Smooth muscle cell (in vitro differentiated cells): ENCODE measurements at regions not wholly inside any gene's neighbourhood (a gene's known extent, or its start where the extent isn't known, plus 50 kb on each side); places are given as distances from the start of the nearest gene placed in this dataset.

ENCODE experiments used
- DNase-seq: peaks from one replicate; lab custom pipeline; 2025; ENCODE audit not compliant: unreplicated experiment; lab: John Stamatoyannopoulos, UW
- H2AFZ ChIP-seq: fragments of 200-600 bp; sonication (generic); 2 replicates; pipeline ENCODE4 v1.6.0; 2016; ENCODE audit warnings: antibody characterized with exemption, low read depth, mild to moderate bottlenecking
- H3F3A ChIP-seq: fragments of 200-600 bp; sonication (generic); 2 replicates; pipeline ENCODE4 v1.6.0; 2017; ENCODE audit warnings: antibody characterized with exemption, low read depth
- H3K27ac ChIP-seq: fragments of 200-600 bp; sonication (generic); 2 replicates; pipeline ENCODE4 v1.5.1; 2016; ENCODE audit warnings: low read depth, mild to moderate bottlenecking
- H3K27me3 ChIP-seq: fragments of 200-600 bp; sonication (generic); 2 replicates; pipeline ENCODE4 v1.6.1; 2016; ENCODE audit warnings: low read depth, mild to moderate bottlenecking
- H3K36me3 ChIP-seq: fragments of 200-600 bp; sonication (generic); 2 replicates; pipeline ENCODE4 v1.5.1; 2016; ENCODE audit warnings: low read depth
- H3K4me1 ChIP-seq: fragments of 200-600 bp; sonication (generic); 2 replicates; pipeline ENCODE4 v1.5.1; 2016; ENCODE audit warnings: low read depth
- H3K4me2 ChIP-seq: fragments of 200-600 bp; sonication (generic); 2 replicates; pipeline ENCODE4 v1.6.0; 2016; ENCODE audit warnings: mild to moderate bottlenecking
- H3K4me3 ChIP-seq: fragments of 200-600 bp; sonication (generic); 2 replicates; pipeline ENCODE4 v1.5.1; 2016; ENCODE audit warnings: mild to moderate bottlenecking
- H3K79me2 ChIP-seq: fragments of 200-600 bp; sonication (generic); 2 replicates; pipeline ENCODE4 v1.6.0; 2016; ENCODE audit warnings: low read depth, mild to moderate bottlenecking
- H3K9ac ChIP-seq: fragments of 200-600 bp; sonication (generic); 2 replicates; pipeline ENCODE4 v1.6.0; 2016; ENCODE audit warnings: low read depth
- H3K9me3 ChIP-seq: fragments of 200-600 bp; sonication (generic); replicated peaks from 2 replicates; pipeline ENCODE4 v1.5.1; 2016; ENCODE audit warnings: low read depth
- H4K20me1 ChIP-seq: fragments of 200-600 bp; sonication (generic); 2 replicates; pipeline ENCODE4 v1.6.0; 2016; ENCODE audit warnings: low read depth
- CTCF ChIP-seq: fragments of 200-600 bp; sonication (generic); IDR thresholded peaks from 2 replicates; pipeline ENCODE4 v1.5.1; 2017; ENCODE audit warnings: borderline replicate concordance, mild to moderate bottlenecking, antibody characterized with exemption; ENCODE audit not compliant: insufficient read depth, poor library complexity, severe bottlenecking
- WGBS: methylation state at CpG from one replicate; pipeline ENCODE4 v1.1.7; 2016; ENCODE audit warnings: low lambda C conversion rate; 5-methylcytosine and 5-hydroxymethylcytosine counted together

GRCh38 chr13:106225126-106225525 lies 310.3 kb downstream of the EFNB2 start:
- Histone ChIP-seq H3K4me1 (no peaks in the 10 kb centered on the region), H3F3A (no peaks in the 10 kb centered on the region), H4K20me1 (no peaks in the 10 kb centered on the region), H3K27ac (no peak overlapping the region), H3K79me2 (no peaks in the 10 kb centered on the region), H3K4me2 (no peak overlapping the region), H3K4me3 (no peak overlapping the region), H3K9ac (no peak overlapping the region), H3K36me3 (no peaks in the 10 kb centered on the region), H2AFZ (no peak overlapping the region), H3K27me3 (no peaks in the 10 kb centered on the region), H3K9me3 (no peaks in the 10 kb centered on the region)
- no peak for TF ChIP-seq CTCF
- WGBS, result 90% methylated on average over 2 of the region's 2 CpGs
- DNase-seq, result no peak

GRCh38 chr13:106220211-106220610 lies 315.3 kb downstream of the EFNB2 start:
- Histone ChIP-seq H3K4me3 (no peak overlapping the region), H3K27me3 (no peaks in the 10 kb centered on the region), H2AFZ (no peak overlapping the region), H3K9me3 (no peaks in the 10 kb centered on the region), H3K9ac (no peak overlapping the region), H3K27ac (no peak overlapping the region), H3K36me3 (no peaks in the 10 kb centered on the region), H3F3A (no peaks in the 10 kb centered on the region), H3K4me2 (no peak overlapping the region), H4K20me1 (no peaks in the 10 kb centered on the region), H3K4me1 (no peaks in the 10 kb centered on the region), H3K79me2 (no peaks in the 10 kb centered on the region)
- TF ChIP-seq CTCF, result no peak
- whole genome bisulfite sequencing, result 98% methylated on average over 3 of the region's 3 CpGs
- no peak for DNase-seq

- H3K36me3 ChIP-seq, result no peaks in the 10 kb centered on the region
- no peaks in the 10 kb centered on the region for H3F3A ChIP-seq
- no peaks in the 10 kb centered on the region for H3K79me2 ChIP-seq
- no peak for DNase-seq
- peaks cover 18% of the 10 kb centered on the region for H3K4me1 ChIP-seq
- H3K4me2 ChIP-seq, result no peak overlapping the region
- H3K27me3 ChIP-seq, result no peaks in the 10 kb centered on the region
- no peak for TF ChIP-seq CTCF
- WGBS, result 89% methylated on average over 18 of the region's 18 CpGs
- no peak overlapping the region for H2AFZ ChIP-seq
- no peak overlapping the region for H3K4me3 ChIP-seq
- no peak overlapping the region for H3K9ac ChIP-seq
- no peaks in the 10 kb centered on the region for H3K9me3 ChIP-seq
- no peaks in the 10 kb centered on the region for H4K20me1 ChIP-seq
- H3K27ac ChIP-seq, result no peak overlapping the region
Measured at GRCh38 chr13:106213028-106213757, 322.3 kb downstream of the EFNB2 start.
